Liver (tissue), 3 donors: ENCODE measurements at regions not wholly inside any gene's neighbourhood (a gene's known extent, or its start where the extent isn't known, plus 50 kb on each side); places are given as distances from the start of the nearest gene placed in this dataset.

Experiments used
- ATF3 ChIP-seq: IDR thresholded peaks from 2 replicates; pipeline ENCODE4 v1.6.1; 2016; ENCODE audit warnings: antibody characterized with exemption
- CTCF ChIP-seq: fragments of 150-350 bp; IDR thresholded peaks from 2 replicates; pipeline ENCODE4 v1.5.1; 2017; ENCODE audit warnings: improper control_type of control experiment, low read depth, low read length; ENCODE audit not compliant: missing input control
- HNF4A ChIP-seq, 2 donors: conservative IDR thresholded peaks; 2 replicates each; pipeline ENCODE4 v1.6.1; 2016; ENCODE audit warnings: antibody characterized with exemption in 2 of 2, mild to moderate bottlenecking in 2 of 2
- JUND ChIP-seq, 2 donors: IDR thresholded peaks; 2 replicates each; pipeline ENCODE4 v1.6.1; 2016; ENCODE audit warnings: antibody characterized with exemption in 2 of 2
- MAX ChIP-seq: IDR thresholded peaks from 2 replicates; pipeline ENCODE4 v1.6.1; 2016; ENCODE audit warnings: antibody characterized with exemption
- RAD21 ChIP-seq, 2 donors: IDR thresholded peaks; 2 replicates each; pipeline ENCODE4 v1.6.1; 2016; ENCODE audit warnings: antibody characterized with exemption in 2 of 2, mild to moderate bottlenecking in 2 of 2
- REST ChIP-seq: IDR thresholded peaks from 2 replicates; pipeline ENCODE4 v1.6.1; 2016; ENCODE audit warnings: antibody characterized with exemption, mild to moderate bottlenecking
- SP1 ChIP-seq: IDR thresholded peaks from 2 replicates; pipeline ENCODE4 v1.6.1; 2018; ENCODE audit warnings: antibody characterized with exemption, mild to moderate bottlenecking
- TAF1 ChIP-seq: conservative IDR thresholded peaks from 2 replicates; pipeline ENCODE4 v1.6.1; 2016; ENCODE audit warnings: antibody characterized with exemption, mild to moderate bottlenecking
- YY1 ChIP-seq: IDR thresholded peaks from 2 replicates; pipeline ENCODE4 v1.6.1; 2016; ENCODE audit warnings: antibody characterized with exemption, mild to moderate bottlenecking
- ZBTB33 ChIP-seq: IDR thresholded peaks from 2 replicates; pipeline ENCODE4 v1.6.1; 2016; ENCODE audit warnings: antibody characterized with exemption
- donor health status: healthy.
- donor health status: healthy.

GRCh38 chr2:22934747-22935146 is 450.2 kb upstream of the KLHL29 start:
- no peak for TF ChIP-seq CTCF
- no peak for TF ChIP-seq SP1
- TF ChIP-seq TAF1, result no peak
- TF ChIP-seq MAX, result peak; percentile 54
- TF ChIP-seq REST, result no peak
- peak in 1 of 2 donors; percentile 43 for TF ChIP-seq RAD21 (IDR thresholded peaks at IDR 0.05)
- no peak for TF ChIP-seq ATF3
- no peak for TF ChIP-seq ZBTB33
- peak; percentile 25 to 91 for TF ChIP-seq HNF4A (conservative IDR thresholded peaks at IDR 0.05)
- TF ChIP-seq YY1, result peak; percentile 17
- TF ChIP-seq JUND (IDR thresholded peaks at IDR 0.05), result peak in 1 of 2 donors; percentile 30
